Calu3 (cell line): ENCODE measurements at regions not wholly inside any gene's neighbourhood (a gene's known extent, or its start where the extent isn't known, plus 50 kb on each side); places are given as distances from the start of the nearest gene placed in this dataset.

Source experiments
- BruUV-seq: library from RNA; stranded (reverse); fragments of 400-500 nt; replicated peaks from 2 replicates; lab custom pipeline; 2021; lab: Mats Ljungman, UMichigan
- CTCF ChIA-PET: fragments of 300-600 bp; sonication (Branson Sonifier 250); formaldehyde crosslinking; loops from one replicate; lab custom pipeline; 2022; ENCODE audit warnings: antibody characterized with exemption; lab: Charles Lee
- DNase-seq: peaks from one replicate; pipeline ENCODE4 v3.0.0; 2022
- H3K27ac Mint-ChIP-seq: one replicate; pipeline ENCODE4 v1.8.0; 2022; ENCODE audit warnings: mixed read lengths; ENCODE audit not compliant: unreplicated experiment
- H3K27me3 Mint-ChIP-seq: one replicate; pipeline ENCODE4 v1.8.0; 2022; ENCODE audit warnings: mixed read lengths; ENCODE audit not compliant: unreplicated experiment
- H3K36me3 Mint-ChIP-seq: one replicate; pipeline ENCODE4 v1.8.0; 2022; ENCODE audit warnings: mild to moderate bottlenecking, moderate library complexity, mixed read lengths; ENCODE audit not compliant: insufficient read depth, unreplicated experiment
- H3K4me1 Mint-ChIP-seq: one replicate; pipeline ENCODE4 v1.8.0; 2022; ENCODE audit warnings: mild to moderate bottlenecking, low read depth, mixed read lengths; ENCODE audit not compliant: unreplicated experiment
- H3K4me3 Mint-ChIP-seq: one replicate; pipeline ENCODE4 v1.8.0; 2022; ENCODE audit warnings: mild to moderate bottlenecking, low read depth, moderate library complexity, mixed read lengths; ENCODE audit not compliant: unreplicated experiment
- H3K9me3 Mint-ChIP-seq: one replicate; pipeline ENCODE4 v1.8.0; 2022; ENCODE audit warnings: low read depth, mixed read lengths; ENCODE audit not compliant: unreplicated experiment
- CTCF ChIP-seq: fragments of 200-600 bp; IDR thresholded peaks from one replicate; pipeline ENCODE4 v1.8.0; 2022; ENCODE audit warnings: antibody characterized with exemption; ENCODE audit not compliant: unreplicated experiment
- intact Hi-C: fragments of 100-400 bp; cut with micrococcal nuclease; formaldehyde crosslinking; loops from one replicate; pipeline ENCODE4 v1.10.0; 2022; ENCODE audit not compliant: unreplicated experiment

GRCh38 chr2:8300905-8301304, 381.0 kb upstream of the ID2 start:
- BruUV-seq: no TSS peak
- H3K27me3 Mint-ChIP-seq: no peaks in the 10 kb centered on the region
- CTCF ChIA-PET: no interaction called here
- no peak for TF ChIP-seq CTCF
- no peak overlapping the region for H3K4me3 Mint-ChIP-seq
- intact Hi-C loops: loop anchor here (10.0 kb wide), 1 partner anchor 194 kb away; no protein-coding TSS in a partner anchor
- no peaks in the 10 kb centered on the region for H3K36me3 Mint-ChIP-seq
- peaks cover 9% of the 10 kb centered on the region for H3K4me1 Mint-ChIP-seq
- H3K9me3 Mint-ChIP-seq: no peaks in the 10 kb centered on the region
- DNase-seq: no peak
- no peak overlapping the region for H3K27ac Mint-ChIP-seq

- H3K9me3 Mint-ChIP-seq: no peaks in the 10 kb centered on the region
- intact Hi-C loops: loop anchor here (10.0 kb wide), 1 partner anchor 191 kb away; no protein-coding TSS in a partner anchor
- no peaks in the 10 kb centered on the region for H3K36me3 Mint-ChIP-seq
- no peaks in the 10 kb centered on the region for H3K27me3 Mint-ChIP-seq
- no peak overlapping the region for H3K4me3 Mint-ChIP-seq
- CTCF ChIA-PET: no interaction called here
- H3K27ac Mint-ChIP-seq: no peak overlapping the region
- peaks cover 24% of the 10 kb centered on the region for H3K4me1 Mint-ChIP-seq
- TF ChIP-seq CTCF: no peak
- DNase-seq: no peak
- no TSS peak for BruUV-seq
Observed at GRCh38 chr2:8303322-8303832, 378.5 kb upstream of the ID2 start.

GRCh38 chr2:8304821-8305766, 376.8 kb upstream of the ID2 start:
- intact Hi-C loops: loop anchor here (10.0 kb wide), 1 partner anchor 190 kb away; no protein-coding TSS in a partner anchor
- no TSS peak for BruUV-seq
- peaks cover 24% of the 10 kb centered on the region for H3K4me1 Mint-ChIP-seq
- H3K4me3 Mint-ChIP-seq: no peak overlapping the region
- no peaks in the 10 kb centered on the region for H3K36me3 Mint-ChIP-seq
- no peaks in the 10 kb centered on the region for H3K27me3 Mint-ChIP-seq
- no peaks in the 10 kb centered on the region for H3K9me3 Mint-ChIP-seq
- no peak for TF ChIP-seq CTCF
- DNase-seq: no peak
- no peak overlapping the region for H3K27ac Mint-ChIP-seq
- CTCF ChIA-PET: no interaction called here

GRCh38 chr2:8306530-8307351, 375.1 kb upstream of the ID2 start:
- intact Hi-C loops: loop anchor here (10.0 kb wide), 1 partner anchor 188 kb away; no protein-coding TSS in a partner anchor
- H3K4me1 Mint-ChIP-seq: peaks cover 23% of the 10 kb centered on the region
- DNase-seq: no peak

More at GRCh38 chr2:8306530-8307351, 375.1 kb upstream of the ID2 start:
- CTCF ChIA-PET: interaction anchor here (0.6 kb wide), 1 partner anchor 659 kb away, joined by 3 read pairs; no protein-coding TSS in a partner anchor
- no peaks in the 10 kb centered on the region for H3K27me3 Mint-ChIP-seq
- TF ChIP-seq CTCF: no peak
- H3K27ac Mint-ChIP-seq: peak overlapping the region; percentile 44
- no TSS peak for BruUV-seq
- no peak overlapping the region for H3K4me3 Mint-ChIP-seq
- no peaks in the 10 kb centered on the region for H3K9me3 Mint-ChIP-seq
- no peaks in the 10 kb centered on the region for H3K36me3 Mint-ChIP-seq
